Kidney (tissue), 13 donors: ENCODE measurements at regions not wholly inside any gene's neighbourhood (a gene's known extent, or its start where the extent isn't known, plus 50 kb on each side); places are given as distances from the start of the nearest gene placed in this dataset.
A peak's percentile ranks its signal among the peaks of the same experiment; 100 is the strongest.

Experiments used
- DNase-seq, 5 donors: peaks; one replicate each; pipeline ENCODE4 v3.0.0-alpha.2; 2013 to 2020
- FAIRE-seq: peaks from 2 replicates; lab custom pipeline; 2012; peaks lifted over from hg19 to GRCh38; lab: Jason Lieb, UNC
- H3K27ac ChIP-seq, 2 donors: one replicate each; pipeline ENCODE4 v1.7.0; 2013; ENCODE audit warnings: low read depth in 2 of 2, low read length in 2 of 2, inconsistent platforms in 1 of 2
- H3K27me3 ChIP-seq: one replicate; pipeline ENCODE4 v1.7.1; 2013; ENCODE audit warnings: low read length, inconsistent platforms; ENCODE audit not compliant: control insufficient read depth, insufficient read depth
- H3K36me3 ChIP-seq, 3 donors: one replicate each; pipeline versions ENCODE4 v1.7.0 to v1.7.1; 2013; ENCODE audit warnings: low read length in 3 of 3, control low read depth in 1 of 3, inconsistent platforms in 1 of 3; ENCODE audit not compliant: insufficient read depth in 3 of 3, control insufficient read depth in 2 of 3
- H3K4me1 ChIP-seq, 3 donors: one replicate each; pipeline versions ENCODE4 v1.7.0 to v1.7.1; 2013; ENCODE audit warnings: low read length in 3 of 3, inconsistent platforms in 1 of 3, low read depth in 1 of 3; ENCODE audit not compliant: control insufficient read depth in 2 of 3, insufficient read depth in 2 of 3
- H3K4me3 ChIP-seq, 3 donors: one replicate each; pipeline versions ENCODE4 v1.7.0 to v1.8.1; 2013; ENCODE audit warnings: low read length in 3 of 3, control low read depth in 1 of 3, inconsistent platforms in 1 of 3
- H3K9ac ChIP-seq, 3 donors: one replicate each; pipeline versions ENCODE4 v1.7.0 to v1.7.1; 2013; ENCODE audit warnings: low read length in 3 of 3, control low read depth in 1 of 3, inconsistent platforms in 1 of 3
- H3K9me3 ChIP-seq, 3 donors: one replicate each; pipeline versions ENCODE4 v1.7.0 to v1.7.1; 2013; ENCODE audit warnings: low read length in 3 of 3, control low read depth in 1 of 3, inconsistent platforms in 1 of 3; ENCODE audit not compliant: control insufficient read depth in 2 of 3, insufficient read depth in 1 of 3
- CTCF ChIP-seq: IDR thresholded peaks from 3 replicates; pipeline ENCODE4 v1.5.1; 2012; ENCODE audit warnings: mild to moderate bottlenecking, moderate library complexity, borderline replicate concordance; ENCODE audit not compliant: insufficient read depth; ENCODE audit errors: extremely low read depth
- intact Hi-C: fragments of 100-400 bp; cut with DNase I; formaldehyde crosslinking; loops from one replicate; pipeline ENCODE4 v1.11.1; 2022
- donor health status: control.
- donor health status: control.
- donor health status: control.
- donor health status: control.
- donor health status: control.
- donor health status: DM: yes; HTN: yes; CAD: no.
- donor health status: Normal renal cell carcinoma (clear cell type).

GRCh38 chr6:48311301-48311700, 200.3 kb upstream of the PTCHD4 start:
- Histone ChIP-seq H3K27ac (no peak overlapping the region), H3K36me3 (no peaks in the 10 kb centered on the region), H3K27me3 (no peaks in the 10 kb centered on the region), H3K9me3 (no peaks in the 10 kb centered on the region), H3K4me1 (no peaks in the 10 kb centered on the region), H3K9ac (no peak overlapping the region), H3K4me3 (no peak overlapping the region)
- no peak for TF ChIP-seq CTCF
- no peak for FAIRE-seq
- no peak for DNase-seq
- intact Hi-C loops: no loop called here

- H3K27me3 ChIP-seq: no peaks in the 10 kb centered on the region
- TF ChIP-seq CTCF: no peak
- DNase-seq: no peak
- H3K27ac ChIP-seq: no peak overlapping the region
- H3K9ac ChIP-seq: no peak overlapping the region
- no peak for FAIRE-seq
- intact Hi-C loops: no loop called here
- no peaks in the 10 kb centered on the region for H3K4me1 ChIP-seq
- H3K4me3 ChIP-seq: no peak overlapping the region
- no peaks in the 10 kb centered on the region for H3K36me3 ChIP-seq
- no peaks in the 10 kb centered on the region for H3K9me3 ChIP-seq
These were observed 196.6 kb upstream of the PTCHD4 start for GRCh38 chr6:48307573-48307972.

GRCh38 chr6:48290595-48290994, 179.6 kb upstream of the PTCHD4 start:
- Histone ChIP-seq H3K27me3 (no peaks in the 10 kb centered on the region), H3K27ac (no peak overlapping the region), H3K9ac (no peak overlapping the region), H3K4me1 (no peaks in the 10 kb centered on the region), H3K4me3 (no peak overlapping the region), H3K9me3 (no peaks in the 10 kb centered on the region), H3K36me3 (no peaks in the 10 kb centered on the region)
- TF ChIP-seq CTCF: no peak
- no peak for DNase-seq
- intact Hi-C loops: no loop called here
- no peak for FAIRE-seq

- intact Hi-C loops: no loop called here
These were observed 178.8 kb upstream of the PTCHD4 start for GRCh38 chr6:48289841-48290240.

More at GRCh38 chr6:48289841-48290240, 178.8 kb upstream of the PTCHD4 start:
- no peaks in the 10 kb centered on the region for H3K36me3 ChIP-seq
- peak in 1 of 5 donors; percentile 13 for DNase-seq
- H3K4me1 ChIP-seq: no peaks in the 10 kb centered on the region
- H3K27ac ChIP-seq: no peak overlapping the region
- no peak for TF ChIP-seq CTCF
- H3K9me3 ChIP-seq: no peaks in the 10 kb centered on the region
- H3K4me3 ChIP-seq: no peak overlapping the region
- no peaks in the 10 kb centered on the region for H3K27me3 ChIP-seq
- FAIRE-seq: no peak
- no peak overlapping the region for H3K9ac ChIP-seq
